Mucosa of descending colon (tissue), 3 donors: ENCODE measurements at regions not wholly inside any gene's neighbourhood (a gene's known extent, or its start where the extent isn't known, plus 50 kb on each side); places are given as distances from the start of the nearest gene placed in this dataset.
"Not testable (repeated sequence)": the region's sequence is repeated elsewhere in the genome, so short reads cannot be mapped to it uniquely, and the experiment has no call there.

Source experiments
- ATAC-seq: fragments of 200-7000 bp; cut with Tn5 transposase; one replicate; pipeline ENCODE4 v1.9.1; 2020; ENCODE audit warnings: mild to moderate bottlenecking, moderate library complexity
- DNase-seq, 3 donors: peaks; one replicate each; pipeline ENCODE4 v3.0.0-alpha.2; 2020
- H3K36me3 ChIP-seq: fragments of 200-600 bp; one replicate; pipeline ENCODE4 v1.8.0; 2021; ENCODE audit warnings: low read depth, mild to moderate bottlenecking
- H3K4me1 ChIP-seq: fragments of 200-600 bp; one replicate; pipeline ENCODE4 v1.8.0; 2021; ENCODE audit warnings: low read depth, mild to moderate bottlenecking
- H3K4me3 ChIP-seq: fragments of 200-600 bp; one replicate; pipeline ENCODE4 v1.8.0; 2021; ENCODE audit warnings: mild to moderate bottlenecking
- H3K9me3 ChIP-seq: fragments of 200-600 bp; one replicate; pipeline ENCODE4 v1.8.0; 2021; ENCODE audit warnings: mild to moderate bottlenecking
- intact Hi-C, 2 donors: fragments of 100-400 bp; cut with DNase I in 1 of 2; cut with micrococcal nuclease in 1 of 2; formaldehyde crosslinking; loops; one replicate each; pipeline versions ENCODE4 v1.11.0 to v1.11.1; 2022; cut with DNase I, micrococcal nuclease
- TF ChIP-seq, protein P1 (sequence below): fragments of 200-600 bp; IDR thresholded peaks from one replicate; pipeline ENCODE4 v1.8.0; 2022; ENCODE audit warnings: antibody characterized with exemption, mild to moderate bottlenecking
- donor health status: DM: no; HTN: no; CAD: no; lungs with moderate emphysema.
- donor health status: DM: no; HTN: no; CAD: no.
- donor health status: DM: no; HTN: yes; CAD: no.

DNA sequence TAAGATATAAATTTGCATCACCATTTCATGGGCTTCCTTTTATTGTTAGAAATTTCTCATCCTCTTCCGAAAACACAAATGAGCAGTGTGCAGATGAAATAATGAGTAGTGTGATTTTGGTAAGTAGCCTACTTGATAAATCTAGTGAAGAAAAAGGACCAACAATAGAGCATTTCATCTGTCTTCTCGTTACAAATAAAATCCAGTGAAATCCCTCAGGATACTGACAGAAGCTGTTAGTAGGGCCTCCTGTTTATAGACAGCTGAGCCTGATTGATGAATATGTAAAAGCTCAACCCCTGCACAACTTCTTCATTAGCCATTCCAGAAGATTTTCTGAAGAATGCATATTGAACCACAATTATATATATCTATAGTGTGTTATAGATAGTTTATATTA lies 363.7 kb upstream of the EPHA6 start:
- ATAC-seq, result no peak
- no peaks in the 10 kb centered on the region for H3K9me3 ChIP-seq
- intact Hi-C loops, result no loop called here
- H3K36me3 ChIP-seq, result no peaks in the 10 kb centered on the region
- H3K4me3 ChIP-seq, result no peak overlapping the region
- TF ChIP-seq, protein P1, sequence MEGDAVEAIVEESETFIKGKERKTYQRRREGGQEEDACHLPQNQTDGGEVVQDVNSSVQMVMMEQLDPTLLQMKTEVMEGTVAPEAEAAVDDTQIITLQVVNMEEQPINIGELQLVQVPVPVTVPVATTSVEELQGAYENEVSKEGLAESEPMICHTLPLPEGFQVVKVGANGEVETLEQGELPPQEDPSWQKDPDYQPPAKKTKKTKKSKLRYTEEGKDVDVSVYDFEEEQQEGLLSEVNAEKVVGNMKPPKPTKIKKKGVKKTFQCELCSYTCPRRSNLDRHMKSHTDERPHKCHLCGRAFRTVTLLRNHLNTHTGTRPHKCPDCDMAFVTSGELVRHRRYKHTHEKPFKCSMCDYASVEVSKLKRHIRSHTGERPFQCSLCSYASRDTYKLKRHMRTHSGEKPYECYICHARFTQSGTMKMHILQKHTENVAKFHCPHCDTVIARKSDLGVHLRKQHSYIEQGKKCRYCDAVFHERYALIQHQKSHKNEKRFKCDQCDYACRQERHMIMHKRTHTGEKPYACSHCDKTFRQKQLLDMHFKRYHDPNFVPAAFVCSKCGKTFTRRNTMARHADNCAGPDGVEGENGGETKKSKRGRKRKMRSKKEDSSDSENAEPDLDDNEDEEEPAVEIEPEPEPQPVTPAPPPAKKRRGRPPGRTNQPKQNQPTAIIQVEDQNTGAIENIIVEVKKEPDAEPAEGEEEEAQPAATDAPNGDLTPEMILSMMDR, result no peak
- H3K4me1 ChIP-seq, result no peaks in the 10 kb centered on the region
- DNase-seq, result no peak

- Histone ChIP-seq H3K4me1 (no peaks in the 10 kb centered on the region), H3K4me3 (no peak overlapping the region), H3K36me3 (no peaks in the 10 kb centered on the region), H3K9me3 (no peaks in the 10 kb centered on the region)
- ATAC-seq (no peak), DNase-seq (no peak)
- TF ChIP-seq, protein P1, result no peak
- intact Hi-C loops, result no loop called here
These were observed 348.9 kb upstream of the EPHA6 start for GRCh38 chr3:96465521-96465920.

DNA sequence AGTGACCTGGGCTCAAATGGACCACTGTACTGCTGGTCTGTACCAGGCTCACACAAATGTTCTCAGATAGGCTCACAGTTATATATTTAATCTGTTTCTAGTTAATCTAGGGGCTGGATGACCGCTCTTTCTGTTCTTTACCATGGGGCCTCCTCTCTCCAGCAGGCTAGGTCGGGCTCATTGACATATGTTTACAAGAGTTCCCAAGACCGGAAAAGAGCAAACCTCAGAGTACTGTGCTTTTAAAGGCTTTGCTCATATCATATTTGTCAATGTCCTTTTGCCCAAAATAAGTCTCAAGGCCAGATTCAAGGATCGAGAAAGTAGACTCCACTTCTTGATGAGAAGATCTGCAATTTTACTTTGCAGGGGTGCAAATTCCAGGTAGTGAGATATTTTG lies 348.0 kb upstream of the EPHA6 start:
- no peaks in the 10 kb centered on the region for H3K9me3 ChIP-seq
- H3K36me3 ChIP-seq, result no peaks in the 10 kb centered on the region
- TF ChIP-seq, protein P1, result no peak
- ATAC-seq, result no peak
- no peak overlapping the region for H3K4me3 ChIP-seq
- H3K4me1 ChIP-seq, result no peaks in the 10 kb centered on the region
- intact Hi-C loops, result no loop called here
- DNase-seq, result no peak

GRCh38 chr3:96467639-96468038 lies 346.8 kb upstream of the EPHA6 start:
- no peaks in the 10 kb centered on the region for H3K9me3 ChIP-seq
- ATAC-seq (no peak), DNase-seq (no peak)
- no peak overlapping the region for H3K4me3 ChIP-seq
- TF ChIP-seq, protein P1, result no peak
- intact Hi-C loops, result no loop called here
- H3K4me1 ChIP-seq, result no peaks in the 10 kb centered on the region
- H3K36me3 ChIP-seq, result no peaks in the 10 kb centered on the region

GRCh38 chr3:96478496-96478895 lies 335.9 kb upstream of the EPHA6 start:
- ATAC-seq, result no peak
- Histone ChIP-seq H3K4me3 (no peak overlapping the region), H3K36me3 (no peaks in the 10 kb centered on the region), H3K4me1 (no peaks in the 10 kb centered on the region), H3K9me3 (no peaks in the 10 kb centered on the region)
- intact Hi-C loops, result no loop called here
- DNase-seq, result no peak
- TF ChIP-seq, protein P1, result no peak

- Histone ChIP-seq H3K4me3 (no peak overlapping the region), H3K4me1 (no peaks in the 10 kb centered on the region), H3K36me3 (no peaks in the 10 kb centered on the region), H3K9me3 (no peaks in the 10 kb centered on the region)
- TF ChIP-seq, protein P1, result no peak
- peak in 1 of 3 donors; percentile 37 for DNase-seq
- intact Hi-C loops, result no loop called here
- ATAC-seq, result no peak
These were observed 333.5 kb upstream of the EPHA6 start for GRCh38 chr3:96480881-96481280.

DNA sequence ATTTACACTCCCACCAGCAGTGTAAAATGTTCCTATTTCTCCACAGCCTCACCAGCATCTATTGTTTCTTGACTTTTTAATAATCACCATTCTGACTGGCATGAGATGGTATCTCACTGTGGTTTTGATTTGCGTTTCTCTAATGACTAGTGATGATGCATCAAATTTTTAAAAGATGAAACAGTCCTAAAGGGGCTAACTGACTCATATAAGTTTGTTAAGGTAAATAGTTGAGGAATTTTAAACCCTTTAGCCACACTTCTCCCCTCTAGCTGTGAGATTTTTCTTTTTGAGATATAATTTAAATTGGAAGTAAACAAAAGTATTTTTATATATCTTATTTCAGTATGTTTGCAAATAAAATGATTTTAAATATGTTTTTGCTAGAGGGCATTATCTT lies 331.2 kb upstream of the EPHA6 start:
- H3K9me3 ChIP-seq, H3K4me3 ChIP-seq, H3K4me1 ChIP-seq, intact Hi-C loops, ATAC-seq, DNase-seq, H3K36me3 ChIP-seq: not testable (repeated sequence)
